Stimulated activated CD4-positive, alpha-beta T cell treated with anti-CD3 and anti-CD28 coated beads, Interleukin-12 subunit alpha, Interleukin-12 subunit beta, amount 100 ng/mL, for 48 hours (primary cell): ENCODE measurements at regions not wholly inside any gene's neighbourhood (a gene's known extent, or its start where the extent isn't known, plus 50 kb on each side); places are given as distances from the start of the nearest gene placed in this dataset.
A peak's percentile ranks its signal among the peaks of the same experiment; 100 is the strongest.

Source experiments
- DNase-seq, 3 donors: peaks; one replicate each; pipeline ENCODE4 v3.0.0-alpha.2; 2020; ENCODE audit warnings: low read depth in 2 of 3, low spot score in 1 of 3

DNA sequence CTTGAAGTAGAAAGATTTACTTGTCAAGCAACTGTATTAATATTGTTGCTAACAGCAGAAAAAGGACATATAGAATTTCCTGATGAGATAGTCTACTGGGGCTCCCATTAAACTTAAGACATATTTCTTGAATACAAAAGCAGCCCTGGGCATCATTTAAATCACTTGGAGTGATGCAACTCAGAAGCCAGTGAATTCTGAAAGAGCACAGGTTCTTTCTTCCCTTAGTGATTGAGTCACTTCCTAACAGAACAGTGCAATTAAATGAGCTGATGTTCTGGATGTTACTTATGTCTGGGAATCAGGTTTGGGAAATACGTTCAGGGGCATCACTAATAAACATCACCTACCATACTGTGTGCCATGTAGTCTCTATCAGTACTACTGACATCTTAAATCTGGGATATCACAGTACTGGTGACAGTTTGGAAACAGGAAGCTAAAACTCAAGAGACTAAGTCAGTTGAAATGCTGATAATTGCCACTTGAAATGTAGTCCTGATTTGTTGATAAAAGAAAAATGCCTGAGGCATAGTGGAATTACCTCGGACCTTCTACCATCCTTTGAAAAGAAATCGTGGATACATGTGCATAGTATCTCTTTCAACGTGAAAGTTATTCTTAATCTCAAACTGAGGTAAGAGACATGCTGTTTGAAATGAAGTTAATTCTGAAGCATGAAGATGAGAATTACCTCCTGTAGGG, 249.2 kb upstream of the GPRIN3 start:
- no peak for DNase-seq

- no peak for DNase-seq
Measured at GRCh38 chr4:89551191-89551590, 243.6 kb upstream of the GPRIN3 start.

DNA sequence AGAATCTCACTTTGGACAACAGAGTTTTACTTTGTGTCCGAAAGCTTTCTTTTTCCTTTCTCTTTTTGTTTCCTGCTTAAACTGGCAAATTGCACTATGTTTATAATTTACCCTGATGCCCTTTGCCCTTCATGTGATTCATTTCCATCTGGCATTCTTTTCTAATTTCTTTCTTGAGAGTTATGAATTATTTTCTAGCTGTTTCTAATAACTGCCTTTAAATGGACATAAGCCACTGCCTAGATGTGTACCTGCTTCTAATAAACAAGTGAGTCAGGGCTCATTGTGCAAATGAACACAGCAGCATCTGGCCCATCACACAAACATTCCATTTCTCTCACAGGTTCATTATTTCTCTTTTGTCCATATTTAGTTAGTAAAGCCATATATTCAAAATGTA, 242.3 kb upstream of the GPRIN3 start:
- DNase-seq, result no peak

DNA sequence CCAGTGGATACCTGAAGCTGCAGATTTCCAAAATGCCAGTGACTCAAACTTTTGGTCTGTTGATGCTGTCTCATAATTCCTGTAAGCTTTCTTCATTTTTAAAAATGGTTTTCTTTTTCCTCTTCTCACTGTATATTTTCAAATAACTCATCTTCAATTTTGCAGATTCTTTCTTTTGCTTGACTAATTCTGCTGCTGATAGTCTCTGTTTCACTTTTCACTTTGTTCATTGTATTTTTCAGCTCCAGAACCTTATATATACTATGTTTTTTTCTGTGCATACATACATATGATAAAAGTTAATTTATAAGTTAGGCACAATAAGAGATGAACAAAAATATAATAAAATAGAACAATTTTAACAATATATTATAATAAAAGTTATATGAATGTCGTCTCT, 237.7 kb upstream of the GPRIN3 start:
- DNase-seq, result no peak

DNA sequence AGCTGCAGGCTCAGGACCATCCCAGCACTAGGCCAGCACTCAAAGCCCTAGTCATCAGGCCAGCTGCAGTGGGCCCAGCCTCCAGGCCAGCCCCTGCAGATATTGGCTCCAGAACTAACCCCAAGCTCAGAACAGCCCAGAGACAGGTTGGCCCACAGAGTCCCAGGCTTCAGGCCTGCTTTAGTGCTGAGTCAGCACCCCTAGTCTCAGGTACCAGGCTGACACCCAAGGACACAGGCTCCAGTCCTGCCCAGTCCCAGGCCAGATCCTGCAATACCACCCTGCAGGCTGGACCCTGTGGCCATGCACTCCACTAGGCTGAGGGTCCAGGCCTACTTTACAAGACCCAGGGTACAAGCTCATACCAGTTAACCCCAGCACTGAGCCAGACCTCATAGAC, 234.4 kb upstream of the GPRIN3 start:
- no peak for DNase-seq

- DNase-seq, result no peak
Measured at GRCh38 chr4:89539797-89540711, 232.5 kb upstream of the GPRIN3 start.

GRCh38 chr4:89539374-89539773, 231.8 kb upstream of the GPRIN3 start:
- no peak for DNase-seq

DNA sequence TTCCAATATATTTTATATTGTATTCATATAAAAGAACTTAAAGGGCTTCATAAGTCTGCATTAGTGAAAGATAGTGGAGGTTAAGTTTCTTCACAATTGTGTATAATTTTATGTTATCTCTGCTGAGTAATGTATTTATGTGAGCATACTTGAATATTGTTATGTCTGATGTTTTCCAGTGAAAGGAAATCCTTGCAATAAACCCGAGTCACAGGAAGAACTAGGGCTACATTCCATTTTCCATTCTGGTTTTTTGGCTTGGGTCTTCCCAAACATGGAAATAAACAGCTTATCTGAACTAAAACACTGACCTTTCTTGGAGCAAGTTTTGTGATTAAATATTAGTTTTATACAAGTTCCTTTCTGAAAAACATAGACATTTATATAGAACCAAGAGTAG, 231.3 kb upstream of the GPRIN3 start:
- DNase-seq, result no peak

- no peak for DNase-seq
Measured at GRCh38 chr4:89538171-89538570, 230.6 kb upstream of the GPRIN3 start.

DNA sequence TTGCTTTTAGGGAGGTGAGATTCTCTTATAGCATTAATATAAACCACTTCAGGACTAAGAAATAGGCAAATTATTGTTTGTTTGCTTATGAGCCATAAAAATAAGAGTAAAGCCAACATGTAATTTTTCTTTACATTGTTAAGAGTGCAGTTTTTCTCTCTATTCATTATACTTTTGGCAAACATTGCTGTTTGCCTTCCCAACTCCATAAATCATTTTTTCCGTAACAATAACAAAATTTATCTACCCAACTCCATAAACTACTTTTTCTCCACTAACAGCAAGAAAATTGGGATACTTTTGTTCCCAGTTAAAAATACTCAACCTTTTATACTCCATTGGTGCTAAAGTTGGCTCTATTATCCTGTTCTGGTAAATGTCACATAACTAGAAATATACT, 229.7 kb upstream of the GPRIN3 start:
- DNase-seq, result no peak

DNA sequence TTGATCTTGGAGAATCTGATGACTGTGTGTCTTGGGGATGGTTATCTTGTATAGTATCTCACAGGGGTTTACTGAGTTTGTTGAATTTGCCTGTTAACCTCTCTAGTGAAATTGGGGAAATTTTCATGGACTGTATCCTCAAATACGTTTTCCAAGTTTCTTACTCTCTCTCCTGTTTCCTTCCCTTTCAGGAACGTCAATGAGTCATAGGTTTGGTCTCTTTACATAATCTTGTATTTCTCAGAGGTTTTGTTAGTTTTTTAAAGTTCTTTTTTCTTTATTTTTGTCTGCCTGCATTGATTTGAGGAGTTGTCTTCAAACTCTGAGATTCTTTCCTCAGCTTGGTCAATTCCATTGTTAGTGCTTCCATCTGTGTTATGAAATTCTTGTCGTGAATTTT, 227.7 kb upstream of the GPRIN3 start:
- DNase-seq, result no peak

- DNase-seq, result no peak
Measured at GRCh38 chr4:89534356-89534755, 226.8 kb upstream of the GPRIN3 start.

- no peak for DNase-seq
Measured at GRCh38 chr4:89531932-89532640, 224.5 kb upstream of the GPRIN3 start.

- no peak for DNase-seq
Measured at GRCh38 chr4:89528526-89529133, 221.0 kb upstream of the GPRIN3 start.

GRCh38 chr4:89521826-89522225, 214.2 kb upstream of the GPRIN3 start:
- no peak for DNase-seq

- DNase-seq, result no peak
Measured at GRCh38 chr4:89519771-89520320, 212.2 kb upstream of the GPRIN3 start.

DNA sequence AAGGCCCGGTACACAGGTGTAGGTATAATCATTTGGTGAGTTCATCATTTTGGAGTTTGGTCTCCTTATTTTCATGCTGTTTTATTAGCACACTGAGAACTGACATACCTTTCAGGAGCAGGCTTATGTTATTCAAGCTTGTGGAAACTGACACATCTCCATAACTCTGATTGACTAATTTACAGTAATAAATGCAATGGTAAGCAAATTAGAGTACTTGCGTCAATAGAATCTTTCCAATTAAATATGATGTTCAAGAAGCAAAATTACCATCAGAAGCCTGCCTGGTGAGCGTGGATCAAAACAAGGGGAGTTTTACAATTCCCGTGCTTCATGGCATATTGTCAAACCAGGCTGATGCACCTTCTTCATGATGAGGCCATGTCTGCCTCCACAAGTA, 210.7 kb upstream of the GPRIN3 start:
- DNase-seq, result no peak

GRCh38 chr4:89514811-89515210, 207.2 kb upstream of the GPRIN3 start:
- no peak for DNase-seq

GRCh38 chr4:89511776-89512175, 204.2 kb upstream of the GPRIN3 start:
- no peak for DNase-seq

GRCh38 chr4:89509708-89510281, 202.2 kb upstream of the GPRIN3 start:
- peak in 1 of 3 donors; percentile 5 for DNase-seq
